Activated naive CD4-positive, alpha-beta T cell treated with anti-CD3 and anti-CD28 coated beads for 36 hours (primary cell): ENCODE measurements at regions not wholly inside any gene's neighbourhood (a gene's known extent, or its start where the extent isn't known, plus 50 kb on each side); places are given as distances from the start of the nearest gene placed in this dataset.
"Not testable (repeated sequence)": the region's sequence is repeated elsewhere in the genome, so short reads cannot be mapped to it uniquely, and the experiment has no call there.

Source experiments
- CTCF ChIA-PET: fragments of 350-600 bp; sonication (Branson Sonifier 250); formaldehyde crosslinking; loops from one replicate; lab custom pipeline; 2021; ENCODE audit warnings: antibody characterized with exemption; lab: Charles Lee
- DNase-seq: peaks from one replicate; pipeline ENCODE4 v3.0.0-alpha.2; 2020
- H3K27ac Mint-ChIP-seq: one replicate; pipeline ENCODE4 v1.8.0; 2021; ENCODE audit warnings: mild to moderate bottlenecking, mixed read lengths
- H3K27me3 Mint-ChIP-seq: one replicate; pipeline ENCODE4 v1.8.0; 2021; ENCODE audit warnings: low read depth, mixed read lengths
- H3K36me3 Mint-ChIP-seq: one replicate; pipeline ENCODE4 v1.8.0; 2021; ENCODE audit warnings: low read depth, mixed read lengths
- H3K4me1 Mint-ChIP-seq: one replicate; pipeline ENCODE4 v1.8.0; 2021; ENCODE audit warnings: low read depth, mixed read lengths
- H3K4me3 Mint-ChIP-seq: one replicate; pipeline ENCODE4 v1.8.0; 2021; ENCODE audit warnings: mild to moderate bottlenecking, moderate library complexity, mixed read lengths
- H3K9me3 Mint-ChIP-seq: one replicate; pipeline ENCODE4 v1.8.0; 2021; ENCODE audit warnings: mixed read lengths
- intact Hi-C: fragments of 100-400 bp; cut with micrococcal nuclease; formaldehyde crosslinking; loops from one replicate; pipeline ENCODE4 v1.15.1; 2023

DNA sequence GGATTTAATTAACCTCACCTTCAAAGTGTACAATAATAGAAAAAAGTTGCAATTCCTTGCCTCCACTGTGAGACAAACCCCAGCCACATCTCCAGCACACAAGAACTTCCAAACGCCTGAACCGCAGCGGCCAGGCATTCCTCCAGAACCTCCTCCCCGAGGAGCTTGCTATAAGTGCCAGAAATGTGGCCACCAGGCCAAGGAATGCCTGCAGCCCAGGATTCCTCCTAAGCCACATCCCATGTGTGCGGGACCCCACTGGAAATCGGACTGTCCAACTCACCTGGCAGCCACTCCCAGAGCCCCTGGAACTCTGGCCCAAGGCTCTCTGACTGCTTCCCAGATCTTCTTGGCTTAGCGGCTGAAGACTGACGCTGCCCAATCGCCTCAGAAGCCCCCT is 959.9 kb upstream of the GRIA3 start:
- H3K9me3 Mint-ChIP-seq, H3K4me3 Mint-ChIP-seq, H3K4me1 Mint-ChIP-seq, CTCF ChIA-PET, H3K27ac Mint-ChIP-seq, DNase-seq, intact Hi-C loops, H3K36me3 Mint-ChIP-seq: not testable (repeated sequence)
- peaks cover 26% of the 10 kb centered on the region for H3K27me3 Mint-ChIP-seq

DNA sequence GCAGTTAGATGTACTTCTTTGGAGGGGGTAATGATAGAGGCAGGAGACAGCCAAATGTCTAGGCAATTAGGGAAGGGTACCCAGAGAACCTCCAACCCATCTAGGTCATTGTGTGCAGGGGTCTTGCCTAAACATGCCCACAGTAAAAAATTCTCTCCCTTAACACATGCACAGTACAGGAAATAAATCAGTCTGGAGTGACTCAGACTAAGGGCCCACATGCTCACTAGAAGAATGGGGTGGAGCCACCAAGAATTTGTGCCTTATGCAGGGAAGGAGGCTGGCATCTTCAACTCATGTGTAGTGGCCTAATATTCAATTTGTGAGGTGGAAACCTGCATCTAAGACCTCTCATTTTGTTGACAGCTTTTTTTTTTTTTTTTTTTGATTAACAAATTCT is 945.3 kb upstream of the GRIA3 start:
- no peak overlapping the region for H3K27ac Mint-ChIP-seq
- no peaks in the 10 kb centered on the region for H3K27me3 Mint-ChIP-seq
- DNase-seq = no peak
- H3K4me1 Mint-ChIP-seq = no peaks in the 10 kb centered on the region
- intact Hi-C loops = no loop called here
- CTCF ChIA-PET = no interaction called here
- no peaks in the 10 kb centered on the region for H3K9me3 Mint-ChIP-seq
- H3K36me3 Mint-ChIP-seq = no peaks in the 10 kb centered on the region
- no peak overlapping the region for H3K4me3 Mint-ChIP-seq

DNA sequence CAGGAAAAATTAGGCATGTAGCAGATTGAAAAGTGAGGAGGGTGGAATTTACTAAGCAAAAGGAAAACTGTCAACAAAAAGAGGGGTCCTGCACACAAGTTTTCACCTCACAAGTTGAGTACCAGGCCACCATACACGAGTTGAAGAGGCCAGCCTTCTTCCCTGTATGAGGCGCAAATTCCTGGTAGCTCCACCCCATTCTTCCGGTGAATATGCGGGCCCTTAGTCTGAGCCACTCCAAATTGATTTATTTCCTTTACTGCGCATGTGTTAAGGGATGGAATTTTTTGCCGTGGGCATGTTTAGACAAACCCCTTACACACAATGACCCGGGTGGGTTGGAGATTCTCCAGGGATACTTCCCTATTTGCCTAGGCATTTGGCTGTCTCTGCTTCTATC is 942.1 kb upstream of the GRIA3 start:
- Mint-ChIP-seq H3K4me1 (no peaks in the 10 kb centered on the region), H3K4me3 (no peak overlapping the region), H3K9me3 (no peaks in the 10 kb centered on the region), H3K27ac (no peak overlapping the region), H3K27me3 (no peaks in the 10 kb centered on the region), H3K36me3 (no peaks in the 10 kb centered on the region)
- DNase-seq = no peak
- intact Hi-C loops = no loop called here
- CTCF ChIA-PET = no interaction called here

DNA sequence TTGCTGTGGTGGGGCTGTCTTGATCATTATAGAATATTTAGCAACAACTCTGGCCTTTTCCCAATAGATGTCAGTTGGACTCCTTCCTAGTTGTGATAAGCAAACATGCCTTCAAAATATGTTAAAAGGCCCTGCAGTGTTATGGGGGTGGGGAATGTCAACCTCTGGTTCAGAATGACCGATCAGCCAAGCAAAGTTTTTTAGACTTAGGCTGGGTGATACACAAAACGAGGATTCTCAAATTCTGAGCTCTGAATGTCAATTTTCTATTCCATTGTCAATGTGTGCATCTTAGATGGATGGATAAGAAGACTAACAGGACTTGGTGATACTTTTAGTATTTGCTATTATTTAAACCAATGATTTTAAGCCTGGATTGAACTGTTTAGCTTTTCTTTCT is 940.0 kb upstream of the GRIA3 start:
- H3K27me3 Mint-ChIP-seq = no peaks in the 10 kb centered on the region

DNA sequence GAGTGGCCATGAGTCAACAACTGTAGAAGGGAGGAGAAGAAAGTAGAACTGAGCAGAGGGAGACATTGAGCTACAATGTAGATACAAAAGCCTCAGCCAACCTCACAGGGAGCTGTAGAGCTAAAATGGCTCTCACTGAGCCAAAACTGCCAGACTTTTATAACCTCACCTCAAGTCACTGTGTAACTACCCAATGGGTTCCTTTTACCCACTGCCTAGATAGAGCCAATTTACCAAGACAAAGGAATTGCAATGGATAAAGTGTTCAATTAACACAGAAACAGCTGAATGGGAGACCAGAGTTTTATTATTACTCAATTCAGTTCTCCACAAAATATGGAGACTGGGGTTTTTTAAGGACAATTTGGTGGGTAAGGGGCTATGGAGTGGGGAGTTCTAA is 938.9 kb upstream of the GRIA3 start:
- CTCF ChIA-PET = no interaction called here
- no peak for DNase-seq
- Mint-ChIP-seq H3K4me3 (no peak overlapping the region), H3K4me1 (no peaks in the 10 kb centered on the region), H3K36me3 (no peaks in the 10 kb centered on the region), H3K27ac (no peak overlapping the region), H3K9me3 (no peaks in the 10 kb centered on the region), H3K27me3 (no peaks in the 10 kb centered on the region)
- intact Hi-C loops = no loop called here

More for the DNA sequence above, 940.0 kb upstream of the GRIA3 start:
- intact Hi-C loops = no loop called here
- H3K36me3 Mint-ChIP-seq = no peaks in the 10 kb centered on the region
- H3K27ac Mint-ChIP-seq = no peak overlapping the region
- no peak for DNase-seq
- CTCF ChIA-PET = no interaction called here
- H3K4me1 Mint-ChIP-seq = no peaks in the 10 kb centered on the region
- no peaks in the 10 kb centered on the region for H3K9me3 Mint-ChIP-seq
- H3K4me3 Mint-ChIP-seq = no peak overlapping the region

DNA sequence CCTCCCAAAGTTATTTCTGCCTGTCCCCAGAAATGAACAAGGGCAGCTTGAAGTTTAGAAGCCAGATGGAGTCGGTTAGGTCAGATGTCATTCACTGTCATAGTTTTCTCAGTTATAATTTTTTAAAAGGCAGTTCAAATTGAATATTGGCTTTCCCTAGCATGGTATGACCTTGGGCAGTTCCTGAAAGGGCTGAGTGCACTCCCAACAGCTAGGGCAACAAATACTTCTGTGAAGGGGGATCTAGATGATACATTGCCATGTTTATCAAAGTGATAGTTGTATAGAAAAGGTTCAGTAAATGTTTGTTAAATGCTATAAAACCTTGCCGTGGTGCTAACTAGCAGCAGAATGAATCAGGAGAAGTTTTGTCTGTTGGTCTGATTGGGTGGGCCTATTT is 938.1 kb upstream of the GRIA3 start:
- no peaks in the 10 kb centered on the region for H3K36me3 Mint-ChIP-seq
- H3K4me3 Mint-ChIP-seq = no peak overlapping the region
- no peaks in the 10 kb centered on the region for H3K27me3 Mint-ChIP-seq
- intact Hi-C loops = no loop called here
- CTCF ChIA-PET = no interaction called here
- H3K9me3 Mint-ChIP-seq = no peaks in the 10 kb centered on the region
- no peaks in the 10 kb centered on the region for H3K4me1 Mint-ChIP-seq
- H3K27ac Mint-ChIP-seq = no peak overlapping the region
- DNase-seq = no peak

DNA sequence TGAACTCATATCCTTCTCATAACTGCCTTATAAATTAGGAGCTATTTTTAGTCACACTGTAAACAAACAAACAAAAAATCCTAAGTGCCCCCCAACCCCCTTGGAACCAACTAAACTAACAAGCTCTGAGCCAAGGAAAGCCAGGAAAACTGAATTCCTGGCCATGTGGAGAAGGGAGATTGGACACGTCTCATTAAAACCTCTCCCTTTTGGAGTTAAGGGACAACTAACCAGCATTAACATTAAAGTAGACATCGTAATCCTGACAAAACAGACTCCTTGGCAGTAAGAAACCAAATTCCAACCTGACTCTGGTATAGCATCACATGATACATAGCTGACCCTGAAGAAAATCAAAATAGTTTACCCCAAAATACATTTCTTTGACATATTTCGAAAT is 937.1 kb upstream of the GRIA3 start:
- Mint-ChIP-seq H3K9me3 (no peaks in the 10 kb centered on the region), H3K27me3 (no peaks in the 10 kb centered on the region), H3K4me1 (no peaks in the 10 kb centered on the region), H3K27ac (no peak overlapping the region), H3K4me3 (no peak overlapping the region), H3K36me3 (no peaks in the 10 kb centered on the region)
- no peak for DNase-seq
- CTCF ChIA-PET = no interaction called here
- intact Hi-C loops = no loop called here

DNA sequence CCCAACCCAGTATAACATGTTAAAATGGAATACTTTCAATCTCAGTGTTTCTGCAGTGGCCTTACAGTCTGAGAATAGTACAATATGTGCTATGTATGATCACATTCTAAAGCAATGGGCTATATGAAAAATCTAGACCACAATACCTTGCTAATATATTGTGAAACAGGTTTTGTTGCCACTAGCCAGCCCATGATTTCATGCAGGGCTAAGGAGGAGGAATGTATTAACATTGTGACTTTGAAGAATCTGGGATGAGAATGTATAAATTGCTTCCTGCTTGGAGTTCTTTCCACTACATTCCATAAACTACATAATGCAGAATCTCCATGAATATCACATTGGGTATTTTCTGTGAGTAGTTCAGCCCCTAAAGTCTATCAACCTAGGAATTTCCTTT is 935.4 kb upstream of the GRIA3 start:
- Mint-ChIP-seq H3K27ac (no peak overlapping the region), H3K9me3 (no peaks in the 10 kb centered on the region), H3K36me3 (no peaks in the 10 kb centered on the region), H3K4me1 (no peaks in the 10 kb centered on the region), H3K4me3 (no peak overlapping the region), H3K27me3 (no peaks in the 10 kb centered on the region)
- CTCF ChIA-PET = no interaction called here
- DNase-seq = no peak
- intact Hi-C loops = no loop called here

DNA sequence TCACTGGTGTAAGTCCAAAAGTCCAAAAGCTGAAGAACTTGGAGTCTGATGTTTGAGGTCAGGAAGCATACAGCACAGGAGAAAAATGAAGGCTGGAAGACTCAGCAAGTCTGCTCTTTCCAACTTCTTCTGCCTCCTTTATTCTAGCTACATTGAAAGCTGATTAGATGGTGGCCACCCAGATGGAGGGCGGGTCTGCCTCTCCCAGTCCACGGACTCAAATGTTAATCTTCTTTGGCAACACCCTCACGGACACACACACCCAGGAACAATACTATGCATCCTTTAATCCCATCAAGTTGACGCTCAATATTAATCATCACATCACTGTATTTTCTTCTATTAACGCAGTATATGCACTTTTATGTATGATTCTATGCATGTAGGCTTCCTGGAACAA is 931.6 kb upstream of the GRIA3 start:
- DNase-seq = no peak
- Mint-ChIP-seq H3K4me1 (no peaks in the 10 kb centered on the region), H3K27ac (no peak overlapping the region), H3K4me3 (no peak overlapping the region), H3K9me3 (no peaks in the 10 kb centered on the region), H3K27me3 (no peaks in the 10 kb centered on the region), H3K36me3 (no peaks in the 10 kb centered on the region)
- CTCF ChIA-PET = no interaction called here
- intact Hi-C loops = no loop called here

DNA sequence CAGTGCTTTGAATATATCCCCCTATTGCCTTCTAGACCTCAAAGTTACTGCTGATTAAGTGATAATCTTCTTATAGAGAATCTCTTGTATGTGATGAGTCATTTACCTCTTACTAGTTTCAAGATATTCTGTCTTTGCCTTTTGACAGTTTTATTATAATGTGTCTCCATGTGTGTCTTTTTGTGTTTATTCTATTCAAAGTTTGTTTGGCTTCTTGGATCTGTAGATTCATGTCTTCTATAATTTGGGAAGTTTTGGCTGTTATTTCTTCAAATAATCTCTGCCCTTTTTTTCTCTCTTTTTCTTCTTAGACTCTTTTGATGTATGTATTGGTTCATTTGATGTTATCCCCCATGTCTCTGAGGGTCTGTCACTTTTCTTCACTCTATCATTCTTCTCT is 915.7 kb upstream of the GRIA3 start:
- Mint-ChIP-seq H3K27me3 (no peaks in the 10 kb centered on the region), H3K4me3 (no peak overlapping the region), H3K9me3 (peaks cover 5% of the 10 kb centered on the region), H3K36me3 (no peaks in the 10 kb centered on the region), H3K4me1 (no peaks in the 10 kb centered on the region), H3K27ac (no peak overlapping the region)
- CTCF ChIA-PET = no interaction called here
- intact Hi-C loops = no loop called here
- DNase-seq = no peak

DNA sequence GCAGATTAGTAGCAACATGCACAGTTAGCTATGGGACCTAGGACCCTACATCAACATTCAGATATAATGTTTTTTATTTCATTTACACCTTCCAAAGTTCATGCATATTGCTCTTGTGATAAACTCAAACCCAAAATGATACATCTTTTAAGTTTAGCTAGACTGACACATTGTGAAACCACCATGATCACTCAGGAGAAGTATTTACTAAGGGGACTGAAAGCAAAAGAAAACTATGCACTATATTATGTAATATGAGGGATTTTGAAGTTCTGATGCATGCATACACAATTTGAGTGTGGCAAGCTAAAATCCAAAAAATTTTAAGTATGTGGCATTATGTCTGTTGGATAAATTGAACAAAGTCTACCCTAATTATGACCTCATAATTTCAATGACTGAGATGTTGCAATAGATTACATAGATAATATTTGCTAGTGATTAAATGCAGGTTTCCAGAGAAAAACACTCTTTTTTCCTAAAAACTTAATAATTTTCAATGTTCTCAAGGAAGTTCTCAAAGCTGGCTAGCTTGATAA is 914.8 kb upstream of the GRIA3 start:
- H3K27me3 Mint-ChIP-seq = no peaks in the 10 kb centered on the region
- H3K4me1 Mint-ChIP-seq = no peaks in the 10 kb centered on the region
- H3K36me3 Mint-ChIP-seq = no peaks in the 10 kb centered on the region
- H3K9me3 Mint-ChIP-seq = peaks cover 5% of the 10 kb centered on the region
- H3K27ac Mint-ChIP-seq = no peak overlapping the region
- H3K4me3 Mint-ChIP-seq = no peak overlapping the region
- CTCF ChIA-PET = no interaction called here
- DNase-seq = no peak
- intact Hi-C loops = no loop called here

DNA sequence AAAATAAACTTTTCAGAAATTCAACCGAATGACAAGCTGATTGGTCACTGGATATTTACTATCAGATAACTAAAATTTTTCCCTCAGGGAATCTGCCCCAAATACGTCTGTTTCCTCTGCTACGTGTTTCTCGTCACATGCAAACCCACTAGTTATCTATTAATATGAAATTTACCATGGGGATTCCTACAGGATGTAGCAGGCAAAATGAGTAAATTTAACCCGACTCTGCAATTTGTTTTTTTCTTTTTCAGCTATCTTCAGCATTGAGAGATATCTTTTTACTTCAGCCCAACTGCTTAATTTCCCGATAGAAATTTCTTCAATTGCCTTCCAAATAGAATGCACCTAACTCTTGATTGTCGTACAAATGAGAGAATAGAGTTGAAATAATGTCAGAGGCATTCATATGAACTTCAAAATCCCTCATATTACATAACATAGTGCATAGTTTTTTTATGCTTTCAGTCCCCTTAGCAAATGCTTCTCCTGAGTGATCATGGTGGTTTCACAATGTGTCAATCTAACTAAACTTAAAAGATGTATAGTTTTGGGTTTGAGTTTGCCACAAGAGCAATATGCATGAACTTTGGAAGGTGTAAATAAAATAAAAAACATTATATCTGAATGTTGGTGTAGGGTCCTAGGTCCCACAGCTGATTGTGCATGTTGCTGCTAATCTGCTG is 913.1 kb upstream of the GRIA3 start:
- H3K27ac Mint-ChIP-seq = no peak overlapping the region
- CTCF ChIA-PET = no interaction called here

DNA sequence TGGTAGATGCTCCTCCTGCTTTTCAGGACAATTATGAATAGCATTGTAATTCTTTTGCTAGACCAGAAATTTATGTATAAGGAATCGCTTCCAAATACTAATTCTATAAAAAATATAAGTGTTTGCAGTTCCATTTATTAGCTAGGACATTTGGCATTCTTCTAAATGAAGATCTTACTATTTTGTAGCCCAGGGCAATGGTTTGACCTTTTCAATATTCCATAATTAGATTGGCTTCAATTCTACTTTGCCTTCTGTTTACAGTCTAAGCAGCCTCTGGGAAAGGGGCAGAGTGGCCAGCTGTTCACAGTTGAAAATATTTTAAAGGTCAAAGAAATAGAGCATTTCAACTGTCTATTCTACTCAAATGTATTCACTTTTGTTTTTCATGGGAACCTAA is 912.1 kb upstream of the GRIA3 start:
- Mint-ChIP-seq H3K9me3 (peaks cover 6% of the 10 kb centered on the region), H3K36me3 (no peaks in the 10 kb centered on the region), H3K4me1 (no peaks in the 10 kb centered on the region), H3K4me3 (no peak overlapping the region), H3K27me3 (no peaks in the 10 kb centered on the region), H3K27ac (no peak overlapping the region)
- intact Hi-C loops = no loop called here
- no peak for DNase-seq
- CTCF ChIA-PET = no interaction called here

More for the DNA sequence above, 913.1 kb upstream of the GRIA3 start:
- H3K36me3 Mint-ChIP-seq = no peaks in the 10 kb centered on the region
- peaks cover 6% of the 10 kb centered on the region for H3K9me3 Mint-ChIP-seq
- H3K4me1 Mint-ChIP-seq = no peaks in the 10 kb centered on the region
- DNase-seq = no peak
- no peak overlapping the region for H3K4me3 Mint-ChIP-seq
- intact Hi-C loops = no loop called here
- no peaks in the 10 kb centered on the region for H3K27me3 Mint-ChIP-seq
